HUDEP-2 (cell line): ENCODE measurements at regions not wholly inside any gene's neighbourhood (a gene's known extent, or its start where the extent isn't known, plus 50 kb on each side); places are given as distances from the start of the nearest gene placed in this dataset.
"Not testable (repeated sequence)": the region's sequence is repeated elsewhere in the genome, so short reads cannot be mapped to it uniquely, and the experiment has no call there.

ENCODE experiments used
- DNase-seq, 76 experiments: peaks; one replicate each; lab custom pipeline; 2025; ENCODE audit not compliant: unreplicated experiment in 76 of 76; lab: John Stamatoyannopoulos, UW

DNA sequence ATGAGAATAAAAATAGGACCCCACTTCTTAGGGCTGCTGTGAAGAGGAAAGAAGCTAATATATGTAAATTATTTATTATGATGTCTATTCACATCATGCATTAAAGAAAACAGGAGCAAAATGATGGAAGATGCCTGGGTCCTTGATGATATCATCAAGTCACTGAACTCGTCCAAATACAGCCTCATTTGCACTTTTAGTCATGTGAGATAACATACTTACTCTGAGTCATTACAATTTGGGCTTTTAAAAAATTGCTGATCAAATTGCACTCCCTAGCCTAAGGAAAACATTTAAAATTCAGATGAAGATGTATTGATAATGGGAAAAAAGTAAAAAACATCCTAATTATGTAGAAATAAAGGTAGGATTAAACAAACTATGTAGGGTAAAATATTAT lies 302.7 kb upstream of the CCL2 start:
- DNase-seq = no peak

DNA sequence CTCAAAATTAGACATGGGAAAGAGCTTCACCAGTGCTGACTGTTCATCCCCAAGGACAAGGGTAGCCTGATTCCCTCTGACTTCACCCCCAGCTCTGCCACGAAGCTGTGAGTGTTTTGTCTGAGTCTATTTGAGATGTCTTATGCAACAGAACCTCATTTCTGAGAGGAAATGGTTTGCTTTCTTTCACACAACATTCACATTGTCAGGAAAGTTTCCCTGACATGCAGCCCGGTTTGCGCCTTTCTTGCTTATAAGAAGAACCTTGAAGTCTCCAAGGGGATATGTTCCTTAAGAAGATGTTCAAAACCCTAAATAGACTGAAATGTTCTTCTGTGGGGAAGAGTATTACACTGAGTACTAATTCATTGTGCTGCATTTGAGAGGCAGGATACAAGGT lies 300.5 kb upstream of the CCL2 start:
- no peak for DNase-seq

DNA sequence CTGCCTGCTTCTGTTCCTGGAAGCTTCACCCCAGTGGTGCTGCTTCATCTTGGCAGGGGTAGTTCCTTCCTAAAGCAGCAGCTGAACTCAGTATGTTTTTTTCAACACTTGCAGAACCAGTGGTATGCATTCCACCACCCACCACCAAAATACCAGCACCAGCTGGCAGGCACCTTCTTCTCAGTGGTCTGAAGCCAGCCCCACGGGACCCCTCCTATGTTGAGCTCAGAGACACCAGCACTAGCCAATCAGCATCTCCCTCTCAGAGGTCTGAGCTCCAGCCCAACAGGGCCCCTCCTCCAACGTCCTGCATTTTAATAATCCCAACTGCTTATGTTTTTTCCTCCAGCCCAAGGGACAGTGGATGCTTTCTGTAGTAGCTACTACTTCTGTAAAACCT lies 299.6 kb upstream of the CCL2 start:
- DNase-seq = no peak

DNA sequence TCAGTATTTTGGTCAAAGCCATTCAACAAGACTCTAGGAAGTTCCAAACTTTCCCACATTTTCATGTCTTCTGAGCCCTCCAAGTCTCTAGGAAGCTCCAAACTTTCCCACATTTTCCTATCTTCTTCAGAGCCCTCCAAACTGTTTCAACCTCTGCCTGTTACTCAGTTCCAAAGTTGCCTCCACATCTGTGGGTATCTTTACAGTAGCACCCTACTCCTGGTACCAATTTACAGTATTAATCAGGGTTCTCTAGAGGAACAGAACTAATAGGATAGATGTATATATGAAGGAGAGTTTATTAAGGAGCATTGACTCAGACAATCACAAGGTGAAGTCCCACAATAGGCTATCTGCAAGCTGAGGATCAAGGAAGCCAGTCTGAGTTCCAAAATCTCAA lies 296.0 kb upstream of the CCL2 start:
- DNase-seq = not testable (repeated sequence)

DNA sequence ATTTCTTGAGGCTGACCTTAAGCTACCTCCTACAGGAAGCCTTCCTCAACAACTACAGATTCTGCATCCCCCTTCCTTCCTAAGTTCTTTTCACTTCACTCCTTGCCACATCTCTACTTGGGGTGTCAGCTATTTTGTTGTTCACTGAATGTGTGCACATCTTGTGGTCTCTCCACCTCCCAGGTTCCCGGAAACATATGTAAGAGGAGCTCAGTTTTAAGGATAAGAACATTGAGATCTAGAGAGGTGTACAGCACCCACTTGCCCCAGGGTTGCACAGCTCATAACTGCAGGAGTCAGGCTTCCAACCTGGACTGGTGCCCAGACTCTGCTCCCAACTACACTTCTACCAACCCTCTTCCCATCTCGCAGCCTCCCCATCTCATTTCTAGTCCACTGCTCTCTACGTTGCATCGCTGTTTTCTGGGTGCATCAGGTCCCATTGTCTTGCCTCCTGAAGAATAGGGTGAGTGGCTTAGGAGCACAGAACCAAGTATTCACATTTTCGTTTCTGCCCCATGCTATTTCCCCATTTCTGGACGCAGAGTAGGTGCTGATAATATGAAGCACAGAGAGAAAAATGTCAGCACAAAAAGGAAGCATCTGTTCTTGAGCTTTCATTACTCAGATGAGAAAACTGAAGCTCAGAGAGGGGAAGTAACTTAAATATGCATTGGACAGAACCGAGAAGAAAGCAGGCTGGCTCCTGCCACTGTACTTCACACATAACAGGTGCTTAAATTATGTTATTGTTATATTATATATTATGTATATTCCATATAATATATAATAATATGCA lies 292.0 kb upstream of the CCL2 start:
- peak in 4 of 76 experiments; percentile 2 to 34 (median 6) for DNase-seq

DNA sequence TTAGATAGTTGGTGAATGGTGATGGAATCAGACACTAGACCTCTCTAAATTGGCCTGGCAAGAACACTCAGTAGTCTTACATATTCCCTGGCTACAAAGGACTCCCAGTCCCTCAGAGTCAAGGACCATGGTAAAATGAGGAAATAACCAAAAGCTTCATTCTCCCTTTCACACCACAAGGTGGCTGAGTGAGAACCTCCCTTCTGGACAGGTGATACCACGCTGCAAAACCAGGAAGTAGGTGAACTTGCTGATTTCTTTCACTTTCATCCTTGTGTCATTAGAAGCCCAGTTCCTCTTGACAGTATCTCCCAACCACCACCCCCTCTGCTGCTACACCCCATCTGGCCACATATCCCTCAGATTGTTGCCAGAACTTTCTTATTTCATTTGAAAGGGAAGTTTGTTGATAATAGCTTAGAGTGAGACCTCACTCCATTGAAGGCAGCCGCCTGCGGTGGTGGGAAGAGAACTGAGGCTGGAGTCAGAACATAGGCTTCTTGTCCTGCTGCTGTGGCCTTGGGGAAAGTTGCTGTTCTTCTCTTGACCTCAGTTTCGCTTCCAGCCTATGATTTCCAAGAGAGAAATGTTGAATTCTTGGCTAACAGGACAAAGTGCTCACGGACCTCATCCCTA lies 290.6 kb upstream of the CCL2 start:
- peak in 1 of 76 experiments; percentile 2 for DNase-seq

DNA sequence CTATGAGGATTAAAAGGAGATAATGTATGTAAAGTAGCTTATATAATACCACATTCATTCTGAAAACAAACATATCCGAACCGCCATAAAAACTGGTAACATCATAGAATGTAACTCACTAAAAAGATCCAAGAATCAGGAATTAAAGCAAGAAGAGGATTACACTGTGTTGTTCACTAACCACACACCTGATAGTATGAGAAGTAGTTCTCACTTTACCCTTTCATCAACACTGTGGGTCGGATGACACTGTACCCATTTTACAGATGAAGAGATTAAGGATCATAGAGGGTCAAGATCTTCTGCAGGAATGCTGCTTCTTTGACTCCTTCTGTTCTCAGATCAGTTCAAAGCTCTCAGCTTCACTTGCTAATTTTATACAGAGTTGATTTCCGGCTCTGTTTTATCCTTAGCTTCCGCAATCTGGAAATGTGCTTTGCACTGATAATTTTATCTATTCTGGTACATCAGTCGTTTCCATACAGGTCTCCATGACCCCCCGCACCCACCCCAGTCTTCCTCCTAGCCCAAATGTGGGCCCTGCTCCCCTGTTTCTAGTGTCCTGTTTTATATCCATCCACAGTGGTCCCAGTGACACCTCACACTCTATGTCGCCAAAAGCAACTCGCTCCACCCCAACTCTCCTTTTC lies 288.6 kb upstream of the CCL2 start:
- DNase-seq = no peak

DNA sequence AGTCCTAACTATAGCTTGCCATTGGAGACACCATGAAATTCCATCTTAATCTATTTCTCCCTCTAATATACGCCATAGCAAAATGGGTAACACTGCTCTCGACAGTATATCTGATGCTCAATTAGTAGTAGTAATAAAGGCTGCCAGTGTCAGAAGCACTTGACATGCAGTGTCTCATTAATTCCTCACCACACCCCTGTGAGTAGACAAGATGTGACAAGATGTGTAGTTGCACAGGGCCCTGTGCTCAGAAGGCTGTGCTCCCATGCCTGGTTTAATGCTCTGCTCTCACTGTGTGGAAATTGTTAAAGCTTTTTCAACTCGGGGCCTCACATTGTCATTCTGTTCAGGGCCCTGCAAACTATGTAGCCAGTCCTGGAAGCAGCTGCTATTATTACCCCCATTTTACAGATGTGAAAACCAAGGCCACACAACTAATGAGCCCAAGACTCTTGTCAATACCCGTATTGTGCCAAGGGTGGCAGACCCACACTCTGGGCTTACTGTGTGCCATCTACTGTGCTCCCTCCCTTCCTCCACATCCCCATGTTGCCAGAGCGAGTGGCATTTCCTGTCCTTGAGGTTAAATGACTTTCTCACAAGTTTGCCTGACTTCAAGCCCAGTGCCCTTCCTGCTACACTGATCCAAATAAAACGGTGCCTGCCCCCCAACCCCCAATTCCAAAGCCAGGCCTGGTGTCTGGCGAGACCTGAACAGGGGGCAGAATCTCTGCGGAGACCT lies 287.3 kb upstream of the CCL2 start:
- DNase-seq = no peak

DNA sequence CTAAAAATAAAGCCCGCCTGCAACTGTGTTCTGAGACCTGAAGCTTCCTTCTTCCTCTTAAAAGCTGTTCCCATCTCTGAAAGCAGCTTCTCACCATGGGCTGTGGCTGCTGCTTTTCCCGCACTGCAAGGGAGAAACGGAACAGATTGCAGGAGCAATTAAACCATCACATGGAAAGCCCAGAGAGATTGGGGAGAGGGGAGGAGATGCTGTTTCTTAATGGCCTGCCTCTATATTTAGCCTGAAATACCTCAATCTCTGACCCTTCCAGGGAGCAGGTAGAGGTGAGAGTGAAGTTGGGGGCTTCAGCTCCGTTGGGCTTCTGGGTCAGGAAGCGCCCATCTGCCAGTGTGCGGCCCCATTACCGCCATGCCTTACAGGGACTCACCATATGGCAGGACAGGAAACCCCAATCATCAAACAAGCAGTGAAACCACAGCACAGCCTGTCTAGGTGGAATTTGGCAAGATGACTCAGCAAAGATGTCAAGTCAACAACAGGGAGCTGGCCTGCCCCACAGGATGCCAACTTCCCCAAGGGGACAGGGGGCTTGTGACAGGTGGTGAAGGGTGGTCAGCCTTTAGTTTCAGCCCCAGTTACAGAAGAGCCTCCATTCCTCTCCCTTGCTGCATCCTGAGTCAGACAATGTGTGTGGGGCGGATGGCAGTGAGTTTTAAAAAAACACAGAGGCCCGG lies 286.6 kb upstream of the CCL2 start:
- DNase-seq = peak in 1 of 76 experiments; percentile 8

DNA sequence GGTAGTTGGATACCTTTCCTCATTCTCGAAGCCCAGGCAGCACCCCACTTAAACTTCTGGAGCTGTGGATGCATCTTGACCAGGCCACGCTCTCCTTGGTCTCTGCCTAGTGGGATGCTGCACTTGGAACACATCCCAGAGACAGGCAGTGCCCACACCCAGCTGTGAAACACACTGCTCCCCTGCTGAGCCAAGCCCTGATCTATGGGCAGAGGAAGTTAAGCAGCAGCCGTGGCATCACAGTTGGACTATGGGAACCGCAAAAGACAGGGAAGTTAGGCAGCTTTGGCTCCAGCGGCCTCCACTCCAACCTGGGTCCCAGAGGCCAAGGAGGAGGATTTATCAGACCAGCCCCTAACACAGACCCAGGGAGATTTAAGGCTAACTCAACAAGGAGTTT lies 284.8 kb upstream of the CCL2 start:
- DNase-seq = no peak

DNA sequence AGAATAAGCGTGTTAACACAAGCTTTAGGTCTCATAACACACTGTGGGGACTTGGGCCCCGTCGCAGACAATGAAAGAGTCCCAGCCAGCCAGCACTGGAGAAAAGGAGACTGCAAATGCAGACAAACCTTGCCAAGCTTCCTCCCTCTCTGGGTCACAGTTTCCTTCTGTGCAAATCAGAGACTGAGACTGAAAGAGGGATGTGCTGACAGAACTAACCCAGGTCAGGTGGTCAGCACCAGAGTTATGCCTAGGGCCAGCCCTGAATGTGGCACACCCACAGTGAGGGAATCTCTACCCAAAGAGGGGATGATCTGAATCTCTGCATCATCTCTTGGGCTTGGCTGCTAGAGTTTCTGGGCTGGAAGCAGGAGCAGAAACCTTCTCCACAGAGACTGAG lies 282.3 kb upstream of the CCL2 start:
- no peak for DNase-seq

DNA sequence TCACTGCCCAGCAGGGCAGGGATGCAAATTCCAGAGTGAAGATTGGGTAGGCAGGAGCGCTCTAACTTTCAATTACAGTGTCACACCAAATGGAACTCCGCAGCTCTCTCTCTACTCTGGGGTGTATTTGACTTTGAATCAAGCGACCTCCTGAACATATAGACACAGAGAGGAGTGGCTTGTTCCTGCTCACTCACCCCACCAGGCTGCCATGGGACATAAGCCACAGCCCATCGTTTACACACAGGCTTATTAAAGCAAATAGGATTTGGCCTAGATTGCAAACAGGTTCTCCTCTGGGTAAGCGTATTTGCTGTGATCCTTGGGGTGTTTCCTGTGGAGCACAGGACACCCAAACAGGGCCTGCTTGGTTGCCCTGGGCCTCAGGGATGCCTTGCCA lies 281.6 kb upstream of the CCL2 start:
- DNase-seq = no peak

DNA sequence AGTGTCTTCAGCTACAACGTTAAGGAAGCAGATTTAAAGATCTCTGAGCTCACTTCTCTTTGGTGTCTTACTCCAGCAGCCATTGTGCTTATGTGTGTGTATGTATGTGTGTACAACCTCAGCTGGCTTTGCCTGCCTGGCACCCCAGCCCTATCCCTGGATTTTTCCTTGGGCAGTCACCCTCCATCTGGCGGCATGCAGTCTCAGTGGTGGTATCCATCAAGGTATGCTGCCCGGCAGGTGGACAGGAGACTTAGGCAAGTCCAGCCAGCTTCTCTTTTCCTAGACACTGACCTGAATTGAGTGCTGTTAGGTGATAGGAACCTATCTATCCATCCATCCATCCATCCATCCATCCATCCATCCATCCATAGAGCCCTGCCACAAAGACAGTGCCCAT lies 280.8 kb upstream of the CCL2 start:
- no peak for DNase-seq

DNA sequence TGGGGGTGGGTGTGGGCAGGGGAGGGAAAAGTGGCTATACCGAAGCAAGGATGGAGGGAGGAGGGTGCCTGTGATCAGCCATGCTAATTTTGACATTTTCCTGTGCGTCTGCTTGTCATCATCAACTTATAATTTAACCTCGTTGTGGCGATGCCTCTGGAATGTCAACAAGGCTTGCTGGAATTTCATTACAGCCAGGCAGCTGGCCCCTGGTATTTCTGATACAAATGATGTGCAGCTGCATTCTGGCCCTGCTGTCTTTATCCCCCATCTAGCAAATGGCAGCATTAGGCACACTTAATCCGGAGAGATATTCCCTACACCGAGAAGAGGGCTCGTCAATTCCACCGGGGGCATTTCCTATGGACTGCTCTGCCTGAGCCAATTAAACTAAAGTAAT lies 278.3 kb upstream of the CCL2 start:
- no peak for DNase-seq

DNA sequence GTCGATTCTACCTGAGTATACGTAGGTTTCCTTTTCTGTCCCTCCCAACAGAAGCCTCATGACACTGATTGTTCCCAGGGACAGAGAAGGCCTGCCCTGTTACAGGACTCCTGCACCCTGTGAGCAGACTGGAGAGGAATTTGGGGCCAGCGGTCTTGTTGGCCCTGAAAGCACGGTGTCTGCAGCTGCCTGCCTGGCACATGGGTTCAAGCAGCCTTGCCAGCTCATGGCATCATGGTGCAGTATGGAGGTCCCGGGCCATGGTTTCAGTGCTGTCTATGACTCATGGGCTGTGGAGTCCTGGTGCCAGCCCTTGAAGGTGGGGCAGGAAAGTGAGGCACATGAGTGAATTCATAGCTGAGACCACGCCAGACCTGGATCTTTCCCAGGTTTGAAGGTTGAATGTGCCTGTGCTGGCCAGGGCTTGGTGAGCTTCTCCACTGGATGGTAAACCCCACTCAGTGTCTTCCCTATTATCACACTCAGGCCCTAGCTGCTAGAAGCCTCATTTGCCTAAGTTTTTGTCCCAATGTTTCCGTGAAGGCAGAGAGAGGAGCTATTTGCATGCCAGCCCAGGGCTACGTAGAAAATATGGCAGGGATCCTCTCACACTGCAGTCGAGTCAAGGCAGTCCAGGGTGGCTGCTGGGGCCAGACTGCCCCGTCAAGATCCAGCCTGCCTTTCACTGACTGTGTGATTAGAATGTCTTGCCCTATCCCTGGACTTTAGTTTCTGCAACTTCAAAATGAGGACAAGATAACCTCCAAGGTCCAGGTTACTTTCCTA lies 277.2 kb upstream of the CCL2 start:
- DNase-seq = no peak

DNA sequence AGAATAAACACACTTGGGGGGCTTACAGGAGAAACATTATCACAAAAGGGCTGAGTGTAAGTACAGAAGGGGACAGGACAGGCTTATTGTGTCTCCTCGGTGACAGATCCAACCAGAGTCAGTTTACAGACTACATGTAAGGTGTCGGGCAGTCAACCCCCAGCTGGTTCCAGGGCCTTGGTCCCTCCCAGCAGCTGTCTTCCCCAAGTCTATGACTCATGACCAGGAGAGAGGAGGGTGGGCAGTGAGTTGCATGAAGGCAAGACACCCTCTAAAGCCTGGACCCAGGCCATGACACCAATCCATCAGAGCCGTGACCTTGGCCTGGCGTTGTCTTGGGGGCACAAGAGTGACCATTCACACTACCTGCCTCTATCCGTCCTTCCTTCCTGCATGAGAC lies 276.2 kb upstream of the CCL2 start:
- no peak for DNase-seq

DNA sequence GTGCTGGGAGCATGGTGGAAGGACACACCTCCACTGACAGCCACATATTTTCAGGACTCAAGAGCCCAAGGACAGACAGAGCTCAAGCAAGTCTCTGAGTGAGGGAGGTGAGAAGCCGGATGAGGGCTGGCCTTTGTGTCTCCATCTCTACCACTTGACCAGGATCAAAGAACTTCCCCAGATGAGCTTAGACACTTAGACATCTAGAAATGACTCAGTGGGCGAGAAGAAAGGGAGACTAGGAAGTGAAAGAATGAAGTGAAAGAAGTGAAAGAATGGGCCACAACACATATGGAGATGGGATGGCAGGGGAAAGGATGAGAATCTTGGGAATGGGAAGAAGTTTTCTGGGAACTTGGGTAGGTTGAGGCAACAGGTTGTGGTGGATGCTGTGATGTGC lies 274.9 kb upstream of the CCL2 start:
- DNase-seq = no peak

DNA sequence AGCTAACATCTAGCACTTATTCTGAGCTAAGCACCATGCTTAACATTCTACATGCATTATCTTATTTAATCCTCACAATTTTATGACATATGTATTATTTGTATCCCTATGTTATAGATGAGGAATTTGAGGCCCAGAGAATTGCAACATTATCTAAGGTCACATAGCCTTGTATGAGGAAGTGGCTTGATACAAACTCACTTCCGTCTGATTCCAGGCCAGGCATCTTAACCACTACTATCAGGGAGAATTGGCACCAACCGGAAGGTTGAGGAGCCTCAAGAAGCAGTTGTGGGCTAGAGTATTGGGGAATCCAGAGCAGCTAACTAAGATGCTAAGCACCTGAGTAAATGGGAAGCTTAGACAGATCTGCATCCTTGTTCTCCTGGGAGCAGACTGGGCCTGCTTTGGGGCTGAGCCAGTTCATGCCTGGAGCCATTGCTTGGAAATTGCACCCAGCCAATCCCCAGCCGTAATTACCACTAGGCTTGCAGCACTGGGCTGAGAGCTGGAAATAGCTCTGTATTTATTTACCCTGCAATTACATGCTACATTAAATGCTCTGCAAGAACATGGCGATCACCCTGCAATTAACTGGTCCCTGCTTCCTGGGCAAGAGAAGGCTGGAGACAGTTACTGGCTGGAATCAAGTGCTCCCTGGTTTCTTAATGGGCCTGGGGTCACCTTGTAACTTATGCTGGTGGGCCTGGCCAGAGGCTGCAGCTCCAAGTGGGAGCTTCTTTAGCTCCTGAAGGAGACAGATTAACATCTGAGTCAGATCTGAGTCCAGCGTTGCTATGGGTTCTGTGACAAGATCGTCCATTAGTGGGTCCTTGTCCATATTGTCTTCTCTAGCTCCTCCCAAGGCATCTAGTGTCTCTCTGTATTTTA lies 273.1 kb upstream of the CCL2 start:
- DNase-seq = no peak

DNA sequence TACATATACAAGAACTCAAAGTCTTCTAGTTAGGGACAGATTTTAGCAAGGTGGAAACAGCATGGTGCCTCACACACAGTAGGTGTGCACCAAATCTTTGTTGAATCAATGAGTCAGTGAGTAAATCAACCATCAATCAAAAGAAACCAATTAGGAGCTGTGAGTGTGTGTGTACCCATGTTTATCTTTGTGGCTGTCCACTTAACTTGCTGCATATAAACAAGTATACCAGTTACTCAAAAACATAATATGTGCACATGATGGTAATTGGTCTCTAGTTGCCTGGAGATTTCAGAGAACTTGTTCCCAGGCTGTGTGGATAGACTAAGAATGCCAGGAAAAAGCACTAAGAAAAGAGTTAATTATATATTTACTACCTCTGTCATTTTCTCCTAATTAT lies 272.2 kb upstream of the CCL2 start:
- no peak for DNase-seq
